ENCODE measurements at regions not wholly inside any gene's neighbourhood (a gene's known extent, or its start where the extent isn't known, plus 50 kb on each side); places are given as distances from the start of the nearest gene placed in this dataset.

DNA sequence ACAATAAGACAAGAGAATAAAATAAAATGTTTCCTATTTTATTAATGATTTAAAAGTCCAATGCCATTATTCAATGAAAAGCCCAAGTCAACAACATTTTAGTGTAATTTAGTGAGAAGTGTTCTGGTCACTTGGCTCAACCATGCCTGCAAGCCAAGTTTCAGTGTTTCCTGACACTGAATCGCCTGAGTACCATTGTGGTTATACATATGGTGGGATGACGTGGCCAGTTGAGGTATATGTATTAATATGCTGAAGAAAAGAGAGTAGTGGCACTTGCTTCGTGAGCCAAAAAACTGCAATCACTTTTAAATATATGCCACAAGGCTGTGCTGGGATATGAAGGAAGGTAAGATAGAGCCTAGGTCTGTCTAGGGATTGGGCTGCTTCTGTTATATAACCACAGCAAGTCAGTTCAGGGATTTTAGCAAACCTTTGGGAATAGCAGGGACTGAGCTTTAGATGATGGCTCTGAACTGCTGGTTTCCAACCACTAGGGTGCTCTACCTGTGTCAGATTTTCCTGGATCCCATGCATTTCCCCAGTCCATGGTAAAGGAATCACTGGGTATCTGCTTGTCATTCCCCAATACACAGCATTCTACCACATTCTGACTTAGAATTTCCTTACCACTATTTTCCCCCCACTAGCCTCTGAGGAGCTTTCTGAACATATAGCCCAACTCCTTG lies 214.0 kb upstream of the PRPS1L1 start:
- intact Hi-C loops (cut with DNase I): no loop called here
- Histone ChIP-seq H3K27me3 (no peaks in the 10 kb centered on the region), H3K27ac (no peak overlapping the region), H3K4me3 (no peak overlapping the region), H3K36me3 (no peaks in the 10 kb centered on the region), H3K9me3 (no peaks in the 10 kb centered on the region), H3K4me1 (peaks cover 4% of the 10 kb centered on the region)
- TF ChIP-seq POLR2A (IDR thresholded peaks at IDR 0.05): no peak
- TF ChIP-seq, protein P1, sequence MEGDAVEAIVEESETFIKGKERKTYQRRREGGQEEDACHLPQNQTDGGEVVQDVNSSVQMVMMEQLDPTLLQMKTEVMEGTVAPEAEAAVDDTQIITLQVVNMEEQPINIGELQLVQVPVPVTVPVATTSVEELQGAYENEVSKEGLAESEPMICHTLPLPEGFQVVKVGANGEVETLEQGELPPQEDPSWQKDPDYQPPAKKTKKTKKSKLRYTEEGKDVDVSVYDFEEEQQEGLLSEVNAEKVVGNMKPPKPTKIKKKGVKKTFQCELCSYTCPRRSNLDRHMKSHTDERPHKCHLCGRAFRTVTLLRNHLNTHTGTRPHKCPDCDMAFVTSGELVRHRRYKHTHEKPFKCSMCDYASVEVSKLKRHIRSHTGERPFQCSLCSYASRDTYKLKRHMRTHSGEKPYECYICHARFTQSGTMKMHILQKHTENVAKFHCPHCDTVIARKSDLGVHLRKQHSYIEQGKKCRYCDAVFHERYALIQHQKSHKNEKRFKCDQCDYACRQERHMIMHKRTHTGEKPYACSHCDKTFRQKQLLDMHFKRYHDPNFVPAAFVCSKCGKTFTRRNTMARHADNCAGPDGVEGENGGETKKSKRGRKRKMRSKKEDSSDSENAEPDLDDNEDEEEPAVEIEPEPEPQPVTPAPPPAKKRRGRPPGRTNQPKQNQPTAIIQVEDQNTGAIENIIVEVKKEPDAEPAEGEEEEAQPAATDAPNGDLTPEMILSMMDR (IDR thresholded peaks at IDR 0.05): no peak
- TF ChIP-seq POLR2AphosphoS5 (IDR thresholded peaks at IDR 0.05; ENCODE audit: insufficient read depth in 1 of 2, low read depth in 1 of 2): no peak
- DNase-seq (ENCODE audit: extremely low spot score in 2 of 2): no peak

DNA sequence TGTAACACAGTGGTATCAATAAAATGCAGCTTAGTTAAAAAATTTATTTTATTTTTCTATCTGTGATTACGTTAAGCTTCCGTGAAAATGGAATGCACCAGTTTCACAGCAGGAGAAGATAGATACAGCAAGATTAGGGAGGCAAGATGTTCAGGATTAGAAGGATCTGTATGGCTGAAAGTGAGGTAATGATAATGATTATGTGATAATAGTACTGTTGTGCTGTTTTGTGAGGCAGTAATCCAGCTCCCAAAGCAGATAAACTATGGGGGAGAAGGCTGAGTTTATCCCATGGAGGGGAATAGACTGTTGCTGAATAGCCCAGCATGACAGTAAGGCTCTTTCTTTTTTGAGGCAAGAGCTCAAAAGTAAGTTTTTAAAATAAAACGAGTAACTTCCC lies 216.1 kb upstream of the PRPS1L1 start:
- no peak for DNase-seq (ENCODE audit: extremely low spot score in 2 of 2)
- intact Hi-C loops (cut with DNase I): no loop called here
- TF ChIP-seq POLR2A (IDR thresholded peaks at IDR 0.05): no peak
- TF ChIP-seq, protein P1 (IDR thresholded peaks at IDR 0.05): no peak
- TF ChIP-seq POLR2AphosphoS5 (IDR thresholded peaks at IDR 0.05; ENCODE audit: insufficient read depth in 1 of 2, low read depth in 1 of 2): no peak
- H3K36me3 ChIP-seq: no peaks in the 10 kb centered on the region
- H3K27me3 ChIP-seq: no peaks in the 10 kb centered on the region
- H3K9me3 ChIP-seq: no peaks in the 10 kb centered on the region
- no peak overlapping the region for H3K27ac ChIP-seq
- no peak overlapping the region for H3K4me3 ChIP-seq
- H3K4me1 ChIP-seq: no peaks in the 10 kb centered on the region

DNA sequence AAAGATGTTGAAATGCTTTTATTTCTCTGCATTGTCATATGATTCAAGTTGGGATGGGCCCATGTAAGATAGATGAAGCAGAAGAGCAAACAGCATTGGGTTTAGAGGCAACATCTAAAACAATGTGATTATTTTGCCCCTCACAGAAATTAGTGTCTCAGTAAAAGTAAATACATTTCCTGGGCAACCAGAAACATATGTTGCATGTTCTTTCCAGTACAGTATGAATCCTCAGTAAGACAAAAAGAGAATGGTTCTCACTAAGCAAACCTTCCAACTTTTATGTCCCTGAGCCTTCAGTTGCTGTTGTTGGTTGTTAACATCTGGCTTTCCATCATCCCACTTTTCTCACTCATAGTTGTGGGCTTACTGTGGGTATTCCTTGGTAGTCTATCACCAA lies 222.5 kb upstream of the PRPS1L1 start:
- Histone ChIP-seq H3K27ac (no peak overlapping the region), H3K36me3 (no peaks in the 10 kb centered on the region), H3K9me3 (no peaks in the 10 kb centered on the region), H3K4me3 (no peak overlapping the region), H3K27me3 (no peaks in the 10 kb centered on the region), H3K4me1 (no peaks in the 10 kb centered on the region)
- intact Hi-C loops (cut with DNase I): no loop called here
- no peak for DNase-seq (ENCODE audit: extremely low spot score in 2 of 2)
- TF ChIP-seq POLR2AphosphoS5 (IDR thresholded peaks at IDR 0.05; ENCODE audit: insufficient read depth in 1 of 2, low read depth in 1 of 2) (no peak), POLR2A (IDR thresholded peaks at IDR 0.05) (no peak)
- TF ChIP-seq, protein P1 (IDR thresholded peaks at IDR 0.05): no peak

DNA sequence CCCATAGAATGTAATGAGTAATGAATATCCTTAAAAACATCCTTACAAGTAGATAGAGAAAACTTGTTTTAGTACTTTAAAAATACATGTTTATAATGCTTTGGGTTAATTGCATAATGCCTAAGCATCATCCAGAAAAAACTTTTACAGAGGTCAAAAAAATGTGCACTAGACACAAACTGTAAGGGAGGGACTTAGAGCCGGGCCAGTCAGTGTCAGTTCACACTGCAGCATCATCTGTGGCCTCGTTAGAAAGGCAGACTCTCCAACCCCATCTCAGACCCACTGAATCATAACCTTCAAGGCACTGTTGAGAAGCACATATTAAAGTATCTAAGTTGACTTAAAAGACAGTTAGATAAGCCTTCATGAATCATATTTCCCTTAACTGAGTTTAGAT lies 230.1 kb upstream of the PRPS1L1 start:
- H3K27me3 ChIP-seq: no peaks in the 10 kb centered on the region
- H3K4me1 ChIP-seq: no peaks in the 10 kb centered on the region
- intact Hi-C loops (cut with DNase I): no loop called here
- no peak overlapping the region for H3K4me3 ChIP-seq
- H3K27ac ChIP-seq: no peak overlapping the region
- peaks cover 7% of the 10 kb centered on the region for H3K9me3 ChIP-seq
- TF ChIP-seq, protein P1 (IDR thresholded peaks at IDR 0.05): no peak
- no peak for DNase-seq (ENCODE audit: extremely low spot score in 2 of 2)
- H3K36me3 ChIP-seq: no peaks in the 10 kb centered on the region

DNA sequence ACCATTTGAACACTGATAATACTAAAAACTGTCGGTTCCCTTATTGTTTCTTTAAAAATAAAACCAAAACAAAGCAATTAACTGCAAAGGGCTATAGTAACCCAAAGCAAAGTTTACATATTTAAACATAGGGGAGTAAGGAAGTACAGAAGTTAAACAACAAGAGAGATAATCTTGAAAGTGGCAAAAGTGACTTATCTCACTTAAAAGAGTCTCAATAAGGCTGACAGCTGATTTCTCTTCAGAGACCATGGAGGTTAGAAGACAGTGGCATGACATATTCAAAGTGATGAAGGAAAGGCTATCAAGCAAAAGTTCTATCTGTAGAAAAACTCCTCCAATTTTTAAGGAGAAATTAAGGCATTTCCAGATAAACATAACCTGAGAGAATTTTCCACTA lies 233.5 kb upstream of the HDAC9 start:
- Histone ChIP-seq H3K4me3 (no peak overlapping the region), H3K27ac (no peak overlapping the region), H3K4me1 (no peaks in the 10 kb centered on the region), H3K27me3 (no peaks in the 10 kb centered on the region), H3K9me3 (peaks cover 7% of the 10 kb centered on the region), H3K36me3 (no peaks in the 10 kb centered on the region)
- no peak for DNase-seq (ENCODE audit: extremely low spot score in 2 of 2)
- TF ChIP-seq, protein P1 (IDR thresholded peaks at IDR 0.05): no peak
- TF ChIP-seq POLR2AphosphoS5 (IDR thresholded peaks at IDR 0.05; ENCODE audit: insufficient read depth in 1 of 2, low read depth in 1 of 2): no peak
- TF ChIP-seq POLR2A (IDR thresholded peaks at IDR 0.05): no peak
- intact Hi-C loops (cut with DNase I): no loop called here
